GM21367 (cell line): ENCODE measurements at regions not wholly inside any gene's neighbourhood (a gene's known extent, or its start where the extent isn't known, plus 50 kb on each side); places are given as distances from the start of the nearest gene placed in this dataset.
A peak's percentile ranks its signal among the peaks of the same experiment; 100 is the strongest.

ENCODE experiments used
- ATAC-seq: cut with Tn5 transposase; IDR thresholded peaks from one replicate; pipeline ENCODE4 v1.9.1; 2021; ENCODE audit not compliant: unreplicated experiment

- ATAC-seq: no peak
These were observed 540.7 kb upstream of the KCNMB2 start for GRCh38 chr3:177995381-177996085.

GRCh38 chr3:178001670-178002101, 534.5 kb upstream of the KCNMB2 start:
- ATAC-seq: peak; percentile 83

DNA sequence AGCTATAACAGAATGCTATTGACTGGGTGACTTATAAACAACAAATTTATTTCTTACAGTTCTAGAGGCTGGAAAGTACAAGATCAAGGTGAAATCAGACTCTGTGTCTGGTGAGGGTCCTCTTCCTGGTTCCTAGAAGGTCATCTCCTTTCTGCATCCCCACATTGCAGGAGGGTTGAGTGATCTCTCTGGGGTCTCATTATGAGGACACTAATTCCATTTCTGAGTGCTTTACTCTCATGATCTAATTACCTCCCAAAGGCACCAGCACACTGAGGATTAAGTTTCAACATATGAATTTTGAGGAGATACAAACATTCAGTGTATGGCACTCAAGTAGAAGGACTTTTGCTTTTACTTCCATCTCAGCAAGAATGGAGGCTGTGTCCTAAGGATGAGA, 534.1 kb upstream of the KCNMB2 start:
- no peak for ATAC-seq

DNA sequence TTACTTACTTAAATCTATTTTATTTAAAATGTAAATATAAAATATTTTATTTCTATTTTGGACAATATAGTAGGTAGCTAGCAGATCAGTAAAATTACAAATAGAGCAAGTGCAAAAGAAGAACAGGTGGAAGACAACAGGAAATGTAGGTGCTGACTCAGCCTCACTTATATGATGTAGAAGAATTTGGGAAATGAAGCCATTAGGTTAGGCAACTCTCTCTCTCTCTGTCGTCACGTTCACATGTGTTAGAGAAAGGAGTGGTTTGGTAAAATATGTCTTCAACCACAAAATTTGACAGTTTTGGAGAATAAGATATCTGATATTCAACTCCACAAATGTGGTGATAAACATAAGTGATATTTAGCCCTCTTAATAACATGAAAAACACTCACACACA, 532.5 kb upstream of the KCNMB2 start:
- ATAC-seq: no peak

- ATAC-seq: no peak
These were observed 530.3 kb upstream of the KCNMB2 start for GRCh38 chr3:178005961-178006360.

- ATAC-seq: no peak
These were observed 525.9 kb upstream of the KCNMB2 start for GRCh38 chr3:178010306-178010705.

GRCh38 chr3:178019645-178020044, 516.6 kb upstream of the KCNMB2 start:
- ATAC-seq: no peak

DNA sequence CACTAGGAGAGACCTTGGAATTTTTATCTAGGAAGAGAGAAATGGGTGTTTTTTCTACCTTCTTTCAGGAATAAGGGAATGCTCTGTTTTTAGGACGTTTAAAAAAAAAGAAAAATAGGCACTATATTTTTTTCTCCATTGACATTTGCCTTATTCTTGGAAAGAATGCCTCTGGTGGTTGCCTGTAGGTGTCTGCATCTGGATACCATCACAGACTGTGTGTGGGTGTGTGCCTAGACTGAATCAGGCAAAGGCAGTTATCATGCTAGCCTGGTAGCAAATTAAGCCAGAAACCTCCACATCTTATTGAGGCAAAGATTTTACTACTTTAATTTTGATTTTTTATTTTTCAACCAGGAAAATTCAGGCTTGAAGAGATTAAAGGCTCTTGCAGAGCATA, 513.6 kb upstream of the KCNMB2 start:
- ATAC-seq: no peak

- no peak for ATAC-seq
These were observed 507.3 kb upstream of the KCNMB2 start for GRCh38 chr3:178028933-178029332.

DNA sequence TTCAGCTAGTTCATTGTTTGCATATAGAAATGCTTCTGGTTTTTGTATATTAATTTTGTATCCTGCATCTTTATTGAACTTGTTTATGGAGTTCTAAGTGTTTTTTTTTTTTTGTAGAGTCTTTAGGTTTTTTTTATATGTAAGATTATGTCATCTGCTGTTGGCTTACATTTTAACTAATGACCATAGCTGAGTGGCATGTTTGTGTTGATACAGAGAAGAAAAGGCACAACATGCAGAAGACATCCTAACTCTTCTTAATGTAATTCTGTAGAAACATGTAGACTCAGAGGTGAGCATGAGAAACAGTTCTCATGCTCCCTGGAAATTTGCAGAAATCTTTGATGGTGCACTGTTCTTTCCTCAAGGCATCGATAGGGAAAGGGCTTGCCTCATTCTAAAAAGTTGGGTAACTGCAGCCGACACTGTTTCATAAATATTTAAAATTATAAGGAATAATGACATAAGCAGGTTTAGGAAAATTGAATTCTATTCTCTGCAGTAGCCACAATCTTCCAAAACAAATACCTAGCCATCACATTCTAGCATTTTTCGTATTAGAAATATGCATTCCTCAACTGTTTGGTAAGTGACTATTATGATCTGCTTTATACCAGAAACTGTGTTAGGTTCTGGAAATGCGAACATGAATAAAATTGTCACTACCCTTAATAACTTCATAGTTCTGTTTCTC, 499.6 kb upstream of the KCNMB2 start:
- no peak for ATAC-seq

DNA sequence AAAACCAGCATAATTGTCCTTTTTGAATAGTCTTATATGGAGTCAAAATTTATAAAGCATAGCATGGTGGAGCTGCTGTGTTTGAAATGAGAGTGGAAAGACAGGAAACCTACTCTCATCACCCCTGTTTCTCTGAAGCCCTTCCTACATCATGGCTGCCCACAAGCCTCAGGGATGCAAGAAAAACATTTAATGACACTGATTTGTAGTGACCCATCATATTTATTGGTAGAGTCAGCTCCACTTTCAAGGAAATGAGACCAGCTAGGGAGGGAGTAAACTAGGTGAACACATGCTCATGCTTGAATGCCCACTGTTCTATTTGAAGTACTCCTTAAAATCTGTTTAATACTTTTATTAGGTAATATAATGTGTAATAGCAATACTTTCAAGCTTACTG, 494.3 kb upstream of the KCNMB2 start:
- ATAC-seq: no peak

GRCh38 chr3:178042376-178042775, 493.9 kb upstream of the KCNMB2 start:
- ATAC-seq: no peak

DNA sequence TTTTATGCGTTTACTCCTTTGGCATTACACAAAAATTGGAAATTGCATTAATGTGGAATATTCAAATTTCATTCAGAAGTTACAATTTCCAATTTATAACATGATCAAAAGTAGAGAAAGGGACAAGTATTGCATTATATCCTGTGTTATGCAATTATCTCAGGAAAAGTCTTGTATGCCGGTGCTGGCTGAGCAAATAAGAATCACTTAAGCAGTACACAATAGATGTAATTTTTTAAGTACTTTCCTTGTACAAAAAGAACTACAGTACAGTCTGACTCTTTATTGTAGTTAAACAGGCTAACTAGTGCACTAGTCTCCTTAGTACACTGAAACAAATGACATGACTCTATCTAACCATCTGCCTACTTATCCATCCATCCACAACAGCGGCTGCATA, 493.2 kb upstream of the KCNMB2 start:
- no peak for ATAC-seq

DNA sequence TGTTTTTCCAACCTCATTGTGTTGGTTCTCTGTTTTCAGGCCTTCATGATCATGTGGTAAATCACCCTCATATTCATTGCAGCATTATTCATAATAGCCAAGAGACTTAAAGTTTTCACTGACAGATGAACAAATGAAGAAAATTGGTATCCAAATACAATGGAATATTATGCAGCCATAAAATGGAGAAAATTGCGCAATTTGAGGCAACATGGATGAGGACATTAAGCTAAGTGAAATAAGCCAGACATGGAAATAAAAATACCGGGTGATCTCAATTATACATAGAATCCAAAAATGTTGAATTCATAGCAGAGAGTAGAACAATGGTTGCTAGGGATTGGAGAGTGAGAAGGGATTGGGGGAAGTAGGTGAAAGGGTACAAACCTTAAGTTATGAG, 491.9 kb upstream of the KCNMB2 start:
- no peak for ATAC-seq

GRCh38 chr3:178047496-178047895, 488.7 kb upstream of the KCNMB2 start:
- no peak for ATAC-seq

- no peak for ATAC-seq
These were observed 487.5 kb upstream of the KCNMB2 start for GRCh38 chr3:178048768-178049167.

DNA sequence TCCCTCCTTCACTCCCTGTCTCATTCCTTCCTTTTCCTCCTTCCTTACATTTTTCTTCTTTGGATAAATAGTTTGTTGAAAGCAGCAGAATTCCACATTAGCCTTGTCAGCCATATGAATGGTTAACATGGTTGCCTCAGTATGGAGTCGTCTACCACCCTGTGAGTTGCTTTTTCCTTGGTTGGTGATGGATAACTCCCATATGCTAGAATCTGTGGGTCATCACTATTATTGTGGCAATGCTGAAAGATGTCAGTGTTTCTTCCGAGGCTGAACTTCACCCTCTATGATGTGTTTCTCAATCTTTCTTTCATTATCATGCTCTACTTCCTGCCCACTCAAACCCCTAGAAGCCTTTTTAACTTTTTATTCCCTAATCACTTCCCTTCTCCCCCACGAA, 481.8 kb upstream of the KCNMB2 start:
- no peak for ATAC-seq

GRCh38 chr3:178055939-178056338, 480.3 kb upstream of the KCNMB2 start:
- no peak for ATAC-seq

DNA sequence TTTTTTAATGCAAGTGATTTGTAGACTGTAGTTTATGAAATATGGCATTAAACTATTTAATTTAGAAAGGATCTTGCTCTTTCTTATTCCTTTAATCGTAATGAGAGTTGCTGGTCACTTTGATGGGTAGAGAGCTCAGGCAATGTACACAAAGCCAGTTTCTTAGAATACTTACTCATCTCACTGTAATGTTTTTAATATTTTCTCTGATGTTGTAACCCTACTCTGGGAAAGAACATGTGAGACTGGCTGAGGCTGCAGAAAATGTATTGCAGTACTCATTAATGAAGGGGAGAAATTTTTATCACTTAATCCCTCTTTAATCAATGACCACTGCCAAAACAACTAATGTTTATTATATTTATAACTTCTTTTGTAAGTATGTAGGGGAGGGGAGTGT, 479.4 kb upstream of the KCNMB2 start:
- ATAC-seq: no peak

- no peak for ATAC-seq
These were observed 477.6 kb upstream of the KCNMB2 start for GRCh38 chr3:178058629-178059028.

DNA sequence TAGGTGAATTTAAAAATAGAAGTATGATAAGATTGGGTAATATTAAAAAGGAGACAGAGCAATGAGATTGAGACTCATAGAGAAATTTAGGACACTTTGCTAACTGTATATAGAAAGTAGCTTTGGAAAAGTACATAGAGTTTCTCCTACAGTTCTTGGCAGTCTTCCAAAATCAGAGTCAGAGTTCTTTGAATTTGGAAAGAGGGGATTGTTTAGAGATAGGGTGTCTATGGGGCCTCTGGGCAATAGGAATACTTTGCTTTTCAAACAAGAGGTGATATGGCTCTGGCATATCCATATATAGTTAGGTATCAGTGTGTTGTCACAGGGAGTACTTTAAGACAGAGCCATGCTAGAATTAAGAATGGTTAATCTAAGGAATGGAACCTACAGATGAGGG, 477.1 kb upstream of the KCNMB2 start:
- no peak for ATAC-seq

- ATAC-seq: no peak
These were observed 476.4 kb upstream of the KCNMB2 start for GRCh38 chr3:178059836-178060235.

- no peak for ATAC-seq
These were observed 475.8 kb upstream of the KCNMB2 start for GRCh38 chr3:178060407-178060806.
